Loucy (cell line): ENCODE measurements at regions not wholly inside any gene's neighbourhood (a gene's known extent, or its start where the extent isn't known, plus 50 kb on each side); places are given as distances from the start of the nearest gene placed in this dataset.
"Not testable (repeated sequence)": the region's sequence is repeated elsewhere in the genome, so short reads cannot be mapped to it uniquely, and the experiment has no call there.

Experiments
- H2AFZ ChIP-seq: fragments of 200-600 bp; sonication (generic); 2 replicates; pipeline ENCODE4 v1.6.0; 2016; ENCODE audit warnings: antibody characterized with exemption, mild to moderate bottlenecking, low read length, moderate library complexity
- H3F3A ChIP-seq: fragments of 200-600 bp; 2 replicates; pipeline ENCODE4 v1.6.0; 2016; ENCODE audit warnings: antibody characterized with exemption, low read depth, mild to moderate bottlenecking
- H3K27me3 ChIP-seq: fragments of 200-600 bp; sonication (generic); 2 replicates; pipeline ENCODE4 v1.6.1; 2014; ENCODE audit warnings: low read length, mild to moderate bottlenecking; ENCODE audit not compliant: insufficient read depth, poor library complexity, severe bottlenecking
- H3K36me3 ChIP-seq: fragments of 200-600 bp; sonication (generic); 2 replicates; pipeline ENCODE4 v1.6.1; 2016; ENCODE audit warnings: low read length; ENCODE audit not compliant: insufficient read depth
- H3K4me1 ChIP-seq: fragments of 200-600 bp; sonication (generic); 2 replicates; pipeline ENCODE4 v1.5.1; 2014; ENCODE audit warnings: low read length, mild to moderate bottlenecking; ENCODE audit not compliant: insufficient read depth, poor library complexity, severe bottlenecking
- H3K4me2 ChIP-seq: fragments of 200-600 bp; sonication (generic); 2 replicates; pipeline ENCODE4 v1.6.0; 2014; ENCODE audit warnings: antibody characterized with exemption, low read length, low read depth, mild to moderate bottlenecking; ENCODE audit not compliant: poor library complexity, severe bottlenecking
- H3K4me3 ChIP-seq: fragments of 200-600 bp; sonication (generic); 2 replicates; pipeline ENCODE4 v1.5.1; 2014; ENCODE audit warnings: low read length, mild to moderate bottlenecking, mixed read lengths; ENCODE audit not compliant: poor library complexity, severe bottlenecking
- H3K79me2 ChIP-seq: fragments of 200-600 bp; sonication (generic); 2 replicates; pipeline ENCODE4 v1.6.1; 2014; ENCODE audit warnings: low read length; ENCODE audit not compliant: insufficient read depth
- H3K9ac ChIP-seq: fragments of 200-600 bp; sonication (generic); 2 replicates; pipeline ENCODE4 v1.6.0; 2014; ENCODE audit warnings: mild to moderate bottlenecking, low read depth, low read length, moderate library complexity; ENCODE audit not compliant: poor library complexity, severe bottlenecking
- H3K9me2 ChIP-seq: fragments of 200-600 bp; sonication (generic); replicated peaks from 2 replicates; pipeline ENCODE4 v1.6.1; 2016; ENCODE audit warnings: low read depth, low read length, mixed read lengths
- H3K9me3 ChIP-seq: fragments of 200-600 bp; sonication (generic); 2 replicates; pipeline ENCODE4 v1.6.1; 2014; ENCODE audit warnings: mild to moderate bottlenecking, antibody characterized with exemption, low read length, low read depth; ENCODE audit not compliant: insufficient read depth
- H4K20me1 ChIP-seq: fragments of 200-600 bp; sonication (generic); 2 replicates; pipeline ENCODE4 v1.6.0; 2014; ENCODE audit warnings: antibody characterized with exemption, low read length, mild to moderate bottlenecking; ENCODE audit not compliant: insufficient read depth, poor library complexity, severe bottlenecking
- EZH2phosphoT487 ChIP-seq: fragments of 200-600 bp; IDR thresholded peaks from 2 replicates; pipeline ENCODE4 v1.6.1; 2018; ENCODE audit warnings: antibody characterized with exemption, mild to moderate bottlenecking, moderate library complexity, borderline replicate concordance
- TF ChIP-seq, protein P1 (sequence below): fragments of 200-600 bp; sonication (generic); conservative IDR thresholded peaks from 2 replicates; pipeline ENCODE4 v1.5.1; 2014; ENCODE audit warnings: mild to moderate bottlenecking, antibody characterized with exemption, low read length

DNA sequence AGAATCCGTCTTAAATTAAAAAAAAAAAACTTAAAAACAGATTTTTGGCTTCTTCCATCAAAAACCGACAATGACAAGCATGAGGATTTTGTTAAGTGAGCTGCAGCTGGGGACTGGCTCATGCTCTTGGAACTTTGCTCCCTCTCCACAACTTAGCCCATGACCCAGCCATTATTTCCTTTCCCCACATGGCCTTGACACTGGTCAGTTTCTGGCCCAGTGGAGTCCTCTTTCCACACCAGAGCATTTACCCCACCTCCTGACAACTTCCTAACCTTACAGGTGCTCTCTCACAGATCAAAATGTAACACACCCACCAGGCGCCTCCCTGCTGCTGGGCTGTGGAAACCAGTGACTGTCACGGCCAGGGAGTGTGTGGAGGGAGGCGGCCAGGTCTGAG is 62.7 kb upstream of the ZNF267 start:
- Histone ChIP-seq H3K36me3 (no peaks in the 10 kb centered on the region), H3K4me3 (no peak overlapping the region), H2AFZ (no peak overlapping the region), H3K9me3 (no peaks in the 10 kb centered on the region), H3K4me2 (no peak overlapping the region), H3K79me2 (no peaks in the 10 kb centered on the region), H3K9ac (no peak overlapping the region), H3F3A (no peaks in the 10 kb centered on the region), H3K4me1 (no peaks in the 10 kb centered on the region), H3K27me3 (no peaks in the 10 kb centered on the region), H4K20me1 (no peaks in the 10 kb centered on the region), H3K9me2 (no peaks in the 10 kb centered on the region)
- no peak for TF ChIP-seq EZH2phosphoT487
- TF ChIP-seq, protein P1, sequence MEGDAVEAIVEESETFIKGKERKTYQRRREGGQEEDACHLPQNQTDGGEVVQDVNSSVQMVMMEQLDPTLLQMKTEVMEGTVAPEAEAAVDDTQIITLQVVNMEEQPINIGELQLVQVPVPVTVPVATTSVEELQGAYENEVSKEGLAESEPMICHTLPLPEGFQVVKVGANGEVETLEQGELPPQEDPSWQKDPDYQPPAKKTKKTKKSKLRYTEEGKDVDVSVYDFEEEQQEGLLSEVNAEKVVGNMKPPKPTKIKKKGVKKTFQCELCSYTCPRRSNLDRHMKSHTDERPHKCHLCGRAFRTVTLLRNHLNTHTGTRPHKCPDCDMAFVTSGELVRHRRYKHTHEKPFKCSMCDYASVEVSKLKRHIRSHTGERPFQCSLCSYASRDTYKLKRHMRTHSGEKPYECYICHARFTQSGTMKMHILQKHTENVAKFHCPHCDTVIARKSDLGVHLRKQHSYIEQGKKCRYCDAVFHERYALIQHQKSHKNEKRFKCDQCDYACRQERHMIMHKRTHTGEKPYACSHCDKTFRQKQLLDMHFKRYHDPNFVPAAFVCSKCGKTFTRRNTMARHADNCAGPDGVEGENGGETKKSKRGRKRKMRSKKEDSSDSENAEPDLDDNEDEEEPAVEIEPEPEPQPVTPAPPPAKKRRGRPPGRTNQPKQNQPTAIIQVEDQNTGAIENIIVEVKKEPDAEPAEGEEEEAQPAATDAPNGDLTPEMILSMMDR = no peak

DNA sequence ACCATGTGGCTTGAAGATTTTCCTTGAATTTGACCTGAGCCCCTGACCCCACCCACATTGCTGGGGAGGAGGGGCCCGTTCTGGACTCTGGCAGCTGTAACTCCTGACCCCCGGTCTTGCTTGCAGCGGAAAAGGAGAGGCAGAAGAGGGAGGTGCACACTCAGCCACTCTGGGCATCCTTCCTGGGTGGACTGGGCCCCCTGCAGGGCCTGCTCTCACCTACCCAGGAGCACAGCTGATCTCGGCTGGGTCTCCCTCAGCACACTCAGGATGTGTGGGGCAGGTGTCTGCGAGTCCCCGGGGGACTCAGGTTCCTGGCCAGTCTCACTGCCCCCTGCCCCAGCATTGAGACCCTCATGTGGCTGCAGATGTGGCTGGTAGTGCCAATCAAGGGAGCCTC is 57.5 kb upstream of the ZNF267 start:
- not testable (repeated sequence) for H3K4me1 ChIP-seq, H3K4me3 ChIP-seq, H3K36me3 ChIP-seq, H4K20me1 ChIP-seq, H3K9me2 ChIP-seq, H3K79me2 ChIP-seq, H3K27me3 ChIP-seq, H3K4me2 ChIP-seq, H3K9ac ChIP-seq, H2AFZ ChIP-seq, H3K9me3 ChIP-seq, H3F3A ChIP-seq

DNA sequence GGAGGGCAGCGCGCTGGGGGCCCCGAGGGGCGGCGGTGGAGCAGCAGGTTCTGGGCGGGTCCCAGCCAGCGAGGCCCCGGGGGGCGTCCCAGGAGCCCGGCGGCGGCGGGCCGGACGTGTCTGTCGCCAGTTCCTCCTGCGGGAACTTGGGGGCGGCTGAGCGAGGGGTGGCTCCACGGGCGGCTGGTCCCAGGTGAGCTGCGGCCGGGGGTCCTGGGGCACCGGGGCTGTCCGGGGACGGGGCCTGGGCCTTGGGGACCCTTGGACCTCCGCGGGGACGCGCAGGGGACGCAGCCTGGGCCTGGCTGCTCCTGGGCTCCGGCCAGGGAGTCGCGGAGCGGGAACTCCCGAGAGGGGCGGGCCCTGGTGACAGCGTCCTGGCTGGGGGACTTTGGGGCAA is 54.2 kb upstream of the ZNF267 start:
- H2AFZ ChIP-seq = no peak overlapping the region
- no peaks in the 10 kb centered on the region for H3F3A ChIP-seq
- TF ChIP-seq EZH2phosphoT487 = no peak
- TF ChIP-seq, protein P1 = no peak
- H4K20me1 ChIP-seq = no peaks in the 10 kb centered on the region
- no peak overlapping the region for H3K4me2 ChIP-seq
- no peak overlapping the region for H3K4me3 ChIP-seq
- H3K27me3 ChIP-seq = no peaks in the 10 kb centered on the region
- peaks cover 4% of the 10 kb centered on the region; the same call in 1 of the 2 replicates for H3K9me3 ChIP-seq
- H3K79me2 ChIP-seq = no peaks in the 10 kb centered on the region
- peaks cover 5% of the 10 kb centered on the region for H3K4me1 ChIP-seq
- H3K9ac ChIP-seq = no peak overlapping the region
- H3K9me2 ChIP-seq = no peaks in the 10 kb centered on the region
- H3K36me3 ChIP-seq = no peaks in the 10 kb centered on the region

DNA sequence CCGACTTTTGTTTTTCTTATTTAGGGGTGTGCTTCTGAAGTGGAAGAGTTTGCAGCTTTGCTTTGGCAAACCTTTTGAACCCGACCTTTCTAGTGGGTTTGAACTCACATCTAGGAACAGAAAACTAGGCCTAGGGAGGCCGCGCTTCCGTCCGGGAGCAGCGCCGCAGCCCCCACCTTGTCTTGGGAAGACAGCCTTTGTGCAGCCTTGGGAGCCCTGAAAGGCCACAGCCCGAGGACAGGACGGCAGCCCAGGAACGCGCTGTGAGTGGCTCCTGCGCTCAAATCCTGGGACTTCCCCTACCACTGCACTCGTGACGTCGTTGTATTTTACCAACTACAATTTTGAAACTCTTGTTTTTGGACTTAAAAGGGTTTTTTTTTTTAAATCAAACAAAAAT is 53.7 kb upstream of the ZNF267 start:
- H3K9me2 ChIP-seq = no peaks in the 10 kb centered on the region
- no peaks in the 10 kb centered on the region for H3K79me2 ChIP-seq
- no peaks in the 10 kb centered on the region for H3K36me3 ChIP-seq
- H4K20me1 ChIP-seq = no peaks in the 10 kb centered on the region
- H3K27me3 ChIP-seq = no peaks in the 10 kb centered on the region
- TF ChIP-seq, protein P1 = no peak
- TF ChIP-seq EZH2phosphoT487 = no peak
- H3K4me2 ChIP-seq = no peak overlapping the region
- H3K9ac ChIP-seq = no peak overlapping the region
- H3K4me1 ChIP-seq = peaks cover 10% of the 10 kb centered on the region
- peaks cover 4% of the 10 kb centered on the region; the same call in 1 of the 2 replicates for H3K9me3 ChIP-seq
- H3F3A ChIP-seq = no peaks in the 10 kb centered on the region
- no peak overlapping the region for H2AFZ ChIP-seq
- no peak overlapping the region for H3K4me3 ChIP-seq
